ENCODE measurements at regions not wholly inside any gene's neighbourhood (a gene's known extent, or its start where the extent isn't known, plus 50 kb on each side); places are given as distances from the start of the nearest gene placed in this dataset.

GRCh38 chr1:198079432-198079951, 77.3 kb upstream of the NEK7 start (continued):
- no peak for TF ChIP-seq KAT2B (IDR thresholded peaks at IDR 0.05; ENCODE audit: low read depth, low read length)
- TF ChIP-seq BCL6 (CRISPR knock-in tag; IDR thresholded peaks at IDR 0.05), result peak; percentile 80; the same call in 1 of the 2 replicates
- TF ChIP-seq, protein P1, sequence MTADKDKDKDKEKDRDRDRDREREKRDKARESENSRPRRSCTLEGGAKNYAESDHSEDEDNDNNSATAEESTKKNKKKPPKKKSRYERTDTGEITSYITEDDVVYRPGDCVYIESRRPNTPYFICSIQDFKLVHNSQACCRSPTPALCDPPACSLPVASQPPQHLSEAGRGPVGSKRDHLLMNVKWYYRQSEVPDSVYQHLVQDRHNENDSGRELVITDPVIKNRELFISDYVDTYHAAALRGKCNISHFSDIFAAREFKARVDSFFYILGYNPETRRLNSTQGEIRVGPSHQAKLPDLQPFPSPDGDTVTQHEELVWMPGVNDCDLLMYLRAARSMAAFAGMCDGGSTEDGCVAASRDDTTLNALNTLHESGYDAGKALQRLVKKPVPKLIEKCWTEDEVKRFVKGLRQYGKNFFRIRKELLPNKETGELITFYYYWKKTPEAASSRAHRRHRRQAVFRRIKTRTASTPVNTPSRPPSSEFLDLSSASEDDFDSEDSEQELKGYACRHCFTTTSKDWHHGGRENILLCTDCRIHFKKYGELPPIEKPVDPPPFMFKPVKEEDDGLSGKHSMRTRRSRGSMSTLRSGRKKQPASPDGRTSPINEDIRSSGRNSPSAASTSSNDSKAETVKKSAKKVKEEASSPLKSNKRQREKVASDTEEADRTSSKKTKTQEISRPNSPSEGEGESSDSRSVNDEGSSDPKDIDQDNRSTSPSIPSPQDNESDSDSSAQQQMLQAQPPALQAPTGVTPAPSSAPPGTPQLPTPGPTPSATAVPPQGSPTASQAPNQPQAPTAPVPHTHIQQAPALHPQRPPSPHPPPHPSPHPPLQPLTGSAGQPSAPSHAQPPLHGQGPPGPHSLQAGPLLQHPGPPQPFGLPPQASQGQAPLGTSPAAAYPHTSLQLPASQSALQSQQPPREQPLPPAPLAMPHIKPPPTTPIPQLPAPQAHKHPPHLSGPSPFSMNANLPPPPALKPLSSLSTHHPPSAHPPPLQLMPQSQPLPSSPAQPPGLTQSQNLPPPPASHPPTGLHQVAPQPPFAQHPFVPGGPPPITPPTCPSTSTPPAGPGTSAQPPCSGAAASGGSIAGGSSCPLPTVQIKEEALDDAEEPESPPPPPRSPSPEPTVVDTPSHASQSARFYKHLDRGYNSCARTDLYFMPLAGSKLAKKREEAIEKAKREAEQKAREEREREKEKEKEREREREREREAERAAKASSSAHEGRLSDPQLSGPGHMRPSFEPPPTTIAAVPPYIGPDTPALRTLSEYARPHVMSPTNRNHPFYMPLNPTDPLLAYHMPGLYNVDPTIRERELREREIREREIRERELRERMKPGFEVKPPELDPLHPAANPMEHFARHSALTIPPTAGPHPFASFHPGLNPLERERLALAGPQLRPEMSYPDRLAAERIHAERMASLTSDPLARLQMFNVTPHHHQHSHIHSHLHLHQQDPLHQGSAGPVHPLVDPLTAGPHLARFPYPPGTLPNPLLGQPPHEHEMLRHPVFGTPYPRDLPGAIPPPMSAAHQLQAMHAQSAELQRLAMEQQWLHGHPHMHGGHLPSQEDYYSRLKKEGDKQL (CRISPR knock-in tag; IDR thresholded peaks at IDR 0.05; ENCODE audit: borderline replicate concordance), result no peak
- no peak for TF ChIP-seq ZNF217 (CRISPR knock-in tag; IDR thresholded peaks at IDR 0.05)
- TF ChIP-seq ZNF778 (CRISPR knock-in tag; IDR thresholded peaks at IDR 0.05), result no peak
- TF ChIP-seq MECOM (CRISPR knock-in tag; IDR thresholded peaks at IDR 0.05), result peak; percentile 99
- TF ChIP-seq, protein P2, sequence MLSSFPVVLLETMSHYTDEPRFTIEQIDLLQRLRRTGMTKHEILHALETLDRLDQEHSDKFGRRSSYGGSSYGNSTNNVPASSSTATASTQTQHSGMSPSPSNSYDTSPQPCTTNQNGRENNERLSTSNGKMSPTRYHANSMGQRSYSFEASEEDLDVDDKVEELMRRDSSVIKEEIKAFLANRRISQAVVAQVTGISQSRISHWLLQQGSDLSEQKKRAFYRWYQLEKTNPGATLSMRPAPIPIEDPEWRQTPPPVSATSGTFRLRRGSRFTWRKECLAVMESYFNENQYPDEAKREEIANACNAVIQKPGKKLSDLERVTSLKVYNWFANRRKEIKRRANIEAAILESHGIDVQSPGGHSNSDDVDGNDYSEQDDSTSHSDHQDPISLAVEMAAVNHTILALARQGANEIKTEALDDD (IDR thresholded peaks at IDR 0.05), result no peak
- peak in 1 of 3 experiments; percentile 92; a peak in 2 of 6 replicates for TF ChIP-seq ZBTB11 (CRISPR knock-in tag; IDR thresholded peaks at IDR 0.05)
- TF ChIP-seq HNRNPH1 (optimal IDR thresholded peaks at IDR 0.05; ENCODE audit: low read depth, low read length), result no peak
- no peak for TF ChIP-seq PHF21A (IDR thresholded peaks at IDR 0.05; ENCODE audit: borderline replicate concordance, low read depth)
- TF ChIP-seq CHD1 (IDR thresholded peaks at IDR 0.05; ENCODE audit: low read length), result no peak
- no peak for TF ChIP-seq ETV1 (tag; conservative IDR thresholded peaks at IDR 0.05; ENCODE audit: low read depth)
- TF ChIP-seq, protein P3, sequence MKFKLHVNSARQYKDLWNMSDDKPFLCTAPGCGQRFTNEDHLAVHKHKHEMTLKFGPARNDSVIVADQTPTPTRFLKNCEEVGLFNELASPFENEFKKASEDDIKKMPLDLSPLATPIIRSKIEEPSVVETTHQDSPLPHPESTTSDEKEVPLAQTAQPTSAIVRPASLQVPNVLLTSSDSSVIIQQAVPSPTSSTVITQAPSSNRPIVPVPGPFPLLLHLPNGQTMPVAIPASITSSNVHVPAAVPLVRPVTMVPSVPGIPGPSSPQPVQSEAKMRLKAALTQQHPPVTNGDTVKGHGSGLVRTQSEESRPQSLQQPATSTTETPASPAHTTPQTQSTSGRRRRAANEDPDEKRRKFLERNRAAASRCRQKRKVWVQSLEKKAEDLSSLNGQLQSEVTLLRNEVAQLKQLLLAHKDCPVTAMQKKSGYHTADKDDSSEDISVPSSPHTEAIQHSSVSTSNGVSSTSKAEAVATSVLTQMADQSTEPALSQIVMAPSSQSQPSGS (CRISPR knock-in tag; IDR thresholded peaks at IDR 0.05), result no peak
- TF ChIP-seq ZNF445 (CRISPR knock-in tag; IDR thresholded peaks at IDR 0.05; ENCODE audit: low read depth), result peak; percentile 88
- TF ChIP-seq ZNF239 (CRISPR knock-in tag; IDR thresholded peaks at IDR 0.05), result peak; percentile 91
- no peak for TF ChIP-seq PCBP1 (IDR thresholded peaks at IDR 0.05; ENCODE audit: low read depth, low read length, poor library complexity, severe bottlenecking)
- no peak for TF ChIP-seq GATAD2A (IDR thresholded peaks at IDR 0.05)
- TF ChIP-seq HNRNPUL1 (IDR thresholded peaks at IDR 0.05; ENCODE audit: low read length), result no peak

Data from K562 (cell line).